Activated effector memory CD4-positive, alpha-beta T cell treated with Interleukin-2 at 50 U/mL for 16 hours (primary cell): ENCODE measurements at regions not wholly inside any gene's neighbourhood (a gene's known extent, or its start where the extent isn't known, plus 50 kb on each side); places are given as distances from the start of the nearest gene placed in this dataset.
"Not testable (repeated sequence)": the region's sequence is repeated elsewhere in the genome, so short reads cannot be mapped to it uniquely, and the experiment has no call there.

Source experiments
- DNase-seq: peaks from one replicate; pipeline ENCODE4 v3.0.0-alpha.2; 2020

GRCh38 chr2:172264820-172265219 is 162.1 kb upstream of the DLX2 start:
- not testable (repeated sequence) for DNase-seq

- DNase-seq = not testable (repeated sequence)
Observed at GRCh38 chr2:172269507-172270244, 157.7 kb upstream of the ITGA6 start.

- DNase-seq = no peak
Observed at GRCh38 chr2:172270278-172271079, 156.9 kb upstream of the ITGA6 start.

DNA sequence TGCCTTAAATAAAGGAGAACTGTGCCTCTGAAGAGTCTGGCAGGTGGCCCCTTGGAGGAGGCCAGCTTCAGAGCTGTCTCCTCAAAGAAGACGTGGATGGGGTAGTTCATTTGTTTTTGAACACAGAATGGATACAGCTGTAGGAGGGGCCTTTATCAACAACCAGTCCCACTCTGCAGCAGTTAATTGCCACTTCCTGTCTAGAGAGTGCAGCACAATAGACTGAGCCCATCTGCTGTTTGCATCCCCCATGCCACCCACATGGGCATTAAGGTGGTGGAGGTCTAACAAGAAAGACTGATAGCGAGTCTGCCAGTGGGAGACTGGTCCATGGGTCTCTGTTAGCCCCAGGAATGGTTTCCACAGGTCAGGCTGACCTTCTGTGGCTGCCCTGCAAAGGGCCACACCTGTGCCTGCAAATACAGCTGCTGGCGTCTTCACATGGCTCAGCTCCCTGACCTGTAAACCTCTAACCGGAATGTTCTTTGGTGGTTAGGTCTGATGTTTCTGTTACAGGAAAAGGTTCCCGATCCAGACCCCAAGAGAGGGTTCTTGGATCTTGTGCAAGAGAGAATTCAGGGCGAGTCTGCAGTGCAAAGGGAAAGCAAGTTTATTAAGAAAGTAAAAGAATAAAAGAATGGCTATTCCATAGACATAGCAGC is 153.3 kb upstream of the ITGA6 start:
- DNase-seq = no peak

DNA sequence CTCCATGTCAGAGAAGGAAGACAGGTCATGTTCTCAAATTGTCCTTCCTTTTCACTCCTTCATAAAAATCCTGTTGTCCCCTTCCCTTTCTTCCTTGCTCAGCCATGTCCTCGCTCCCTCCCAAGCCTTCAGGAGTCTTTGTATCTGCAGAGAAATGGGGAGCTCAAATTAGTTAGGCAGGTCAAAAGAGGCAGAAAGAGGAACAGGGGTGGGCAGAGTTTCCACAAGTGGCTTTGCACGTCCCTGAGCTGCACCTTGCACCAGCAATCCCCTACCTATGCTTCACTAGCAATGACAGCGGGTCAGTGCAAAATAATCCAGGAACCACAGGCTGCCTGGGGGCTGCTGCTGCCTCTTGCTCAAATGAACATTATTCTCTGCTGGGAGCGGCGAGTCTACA is 152.1 kb upstream of the ITGA6 start:
- DNase-seq = no peak

- no peak for DNase-seq
Observed at GRCh38 chr2:172276961-172277360, 150.4 kb upstream of the ITGA6 start.

DNA sequence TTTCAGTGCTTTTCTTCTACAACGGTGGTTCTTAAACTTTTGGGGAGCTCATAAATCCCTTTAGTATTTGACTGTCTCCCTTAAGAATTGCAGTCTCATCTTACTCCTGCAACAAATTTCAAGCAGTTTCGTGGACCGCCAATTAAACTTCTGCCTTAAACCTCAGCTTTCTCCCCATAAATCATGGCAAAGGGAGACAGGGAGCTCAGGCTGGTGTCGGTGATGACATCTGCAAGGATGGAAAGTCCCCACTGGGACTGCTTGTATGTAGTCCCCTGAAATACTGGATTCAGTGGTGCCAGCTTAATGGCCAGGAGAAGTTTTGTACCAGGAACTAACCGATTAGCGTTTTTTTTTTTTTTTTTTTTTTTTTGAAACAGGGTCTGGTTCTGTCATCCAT is 148.7 kb upstream of the ITGA6 start:
- no peak for DNase-seq

DNA sequence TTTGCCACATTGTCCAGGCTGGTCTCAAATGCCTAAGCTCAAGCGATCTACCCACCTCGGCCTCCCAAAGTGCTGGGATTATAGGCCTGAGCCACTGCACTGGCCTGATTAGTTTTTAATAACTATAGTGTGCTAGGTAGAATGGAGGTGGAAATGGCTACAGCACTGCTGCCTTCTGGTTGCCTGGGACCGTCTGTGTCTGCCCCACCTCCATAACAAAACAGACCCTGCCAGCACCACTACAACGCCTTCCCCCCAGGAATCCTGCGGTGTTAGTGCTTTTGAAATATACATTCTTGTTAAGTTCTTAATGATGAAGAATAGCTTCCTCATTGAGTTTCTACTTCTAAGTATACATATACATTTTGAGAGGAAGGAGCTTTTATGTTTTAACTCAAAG is 148.2 kb upstream of the ITGA6 start:
- DNase-seq = no peak

GRCh38 chr2:172279813-172280212 is 147.6 kb upstream of the ITGA6 start:
- no peak for DNase-seq

DNA sequence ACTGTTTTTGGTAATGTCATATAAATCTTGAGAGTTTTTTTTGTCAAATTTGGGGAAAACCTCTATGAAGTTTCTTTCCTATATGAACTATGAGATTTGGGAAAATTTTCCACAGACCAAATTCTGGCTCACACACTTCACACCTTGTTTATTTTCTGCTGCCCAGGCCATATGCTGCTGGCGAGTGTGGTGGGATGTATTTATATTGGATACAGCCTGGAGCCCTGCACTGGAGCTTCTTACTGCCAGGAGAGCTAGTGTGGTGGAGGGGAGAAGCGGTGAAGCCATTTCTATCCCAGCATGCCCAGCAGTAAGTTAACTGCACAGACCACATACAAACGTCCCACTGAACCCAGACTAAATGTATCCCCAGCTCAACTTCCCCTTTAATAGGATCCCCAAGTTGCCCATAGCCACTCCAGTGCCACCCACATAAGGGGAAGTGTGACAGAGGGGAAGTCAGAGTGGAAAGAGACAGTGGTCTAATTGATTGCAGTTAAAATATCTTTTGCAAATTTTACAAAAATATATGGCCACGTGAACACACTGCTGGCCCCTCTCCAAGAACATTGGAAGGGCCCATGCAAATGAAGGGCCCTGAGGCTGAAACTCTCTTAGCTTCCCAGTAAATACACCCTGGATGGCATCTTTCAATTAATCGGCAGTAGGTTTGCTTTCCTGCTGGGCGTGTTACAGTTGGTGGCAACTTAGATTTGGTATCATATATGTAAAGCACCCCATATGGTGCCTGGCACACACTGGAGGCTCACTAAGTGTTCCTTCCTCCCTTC is 146.6 kb upstream of the ITGA6 start:
- no peak for DNase-seq

GRCh38 chr2:172281648-172282570 is 145.5 kb upstream of the ITGA6 start:
- no peak for DNase-seq

- no peak for DNase-seq
Observed at GRCh38 chr2:172282944-172283343, 144.4 kb upstream of the ITGA6 start.

DNA sequence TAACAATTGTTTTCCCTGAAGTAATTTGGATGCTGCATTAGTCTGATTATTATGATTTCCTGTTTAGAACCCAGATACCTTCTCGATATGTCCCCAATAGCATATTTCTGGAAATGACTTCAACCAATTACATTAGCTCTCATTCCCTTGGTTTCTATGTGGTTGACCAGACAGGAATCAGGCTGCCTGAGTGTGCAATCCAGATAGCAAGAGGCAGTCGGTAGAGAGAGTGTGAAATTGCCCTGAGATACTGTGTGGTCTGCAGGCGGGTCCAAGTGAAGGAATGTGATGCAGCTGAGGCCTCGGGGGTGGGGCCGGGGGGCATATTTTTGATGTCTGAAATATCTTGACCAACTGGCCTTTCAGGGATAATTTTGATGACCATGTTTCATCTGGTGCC is 143.9 kb upstream of the ITGA6 start:
- DNase-seq = no peak

DNA sequence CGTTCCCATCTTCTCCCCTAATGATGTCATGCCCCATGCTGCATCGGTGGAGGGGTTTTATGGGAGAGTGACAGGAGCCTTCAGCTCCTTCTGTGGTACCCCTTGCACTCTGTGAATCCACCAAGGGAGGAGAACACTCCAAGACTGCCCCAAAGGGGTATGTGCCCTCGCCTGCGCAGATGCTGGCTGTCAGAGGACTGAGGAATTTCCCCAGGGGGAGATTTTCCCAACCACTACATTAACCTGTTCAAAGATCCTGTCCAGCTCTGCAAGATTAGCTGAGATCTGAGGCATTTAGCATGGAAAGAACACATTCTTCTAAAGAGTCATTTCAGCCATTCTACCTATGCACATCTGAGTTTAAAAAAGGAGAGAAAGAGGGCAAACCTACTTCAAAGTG is 143.2 kb upstream of the ITGA6 start:
- no peak for DNase-seq

DNA sequence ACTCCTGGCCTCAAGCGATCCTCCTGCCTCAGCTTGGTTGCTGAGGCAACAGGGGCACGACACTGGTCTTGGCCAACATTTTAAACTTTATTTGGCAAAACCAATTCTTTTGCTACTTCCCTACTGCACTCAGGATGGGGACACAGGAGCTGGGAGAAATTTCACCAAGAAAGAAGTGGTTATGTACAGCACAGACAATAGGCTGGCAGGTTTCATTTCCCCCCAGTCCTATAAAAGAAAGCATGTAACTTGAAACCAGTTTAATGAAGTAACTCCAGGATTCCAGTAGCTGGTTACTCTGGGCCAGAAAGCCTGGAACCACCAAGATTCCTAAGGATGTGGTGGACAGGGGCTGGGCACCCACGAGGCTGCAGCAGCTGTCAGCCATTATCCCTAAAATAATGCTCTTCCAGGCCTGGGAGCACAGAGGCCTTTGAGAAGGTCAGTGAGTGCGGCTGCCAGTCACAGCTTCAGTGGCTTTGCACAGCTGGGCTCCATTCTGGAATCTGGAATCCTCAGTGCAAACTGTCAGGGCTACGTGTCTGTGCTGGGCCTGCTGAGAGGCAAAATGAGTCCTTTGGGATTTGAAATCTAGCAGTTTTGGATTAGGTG is 142.3 kb upstream of the ITGA6 start:
- DNase-seq = no peak

- DNase-seq = no peak
Observed at GRCh38 chr2:172285760-172286159, 141.6 kb upstream of the ITGA6 start.

- no peak for DNase-seq
Observed at GRCh38 chr2:172287190-172287589, 140.2 kb upstream of the ITGA6 start.

GRCh38 chr2:172287605-172288315 is 139.6 kb upstream of the ITGA6 start:
- no peak for DNase-seq

GRCh38 chr2:172288603-172289002 is 138.8 kb upstream of the ITGA6 start:
- DNase-seq = peak; percentile 14

DNA sequence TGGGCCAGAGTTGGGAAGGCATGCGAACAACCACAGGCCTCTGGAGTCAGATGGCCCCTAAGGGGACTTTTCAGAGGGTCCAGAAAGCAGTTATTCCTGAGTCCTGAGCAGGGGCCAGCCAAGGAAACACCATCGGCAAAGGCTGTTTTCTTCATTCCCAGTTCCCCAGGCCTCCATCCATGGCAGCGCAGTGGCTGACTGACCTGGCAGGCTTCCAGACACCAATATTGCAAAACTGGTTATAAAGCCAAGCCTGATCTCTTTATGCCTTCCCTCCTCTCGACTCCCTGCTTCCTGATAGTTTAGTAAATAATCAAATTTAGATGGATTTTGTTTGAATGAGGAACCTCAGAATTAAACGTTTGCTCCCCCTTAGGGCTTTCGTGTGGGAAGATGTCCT is 133.4 kb upstream of the ITGA6 start:
- no peak for DNase-seq

DNA sequence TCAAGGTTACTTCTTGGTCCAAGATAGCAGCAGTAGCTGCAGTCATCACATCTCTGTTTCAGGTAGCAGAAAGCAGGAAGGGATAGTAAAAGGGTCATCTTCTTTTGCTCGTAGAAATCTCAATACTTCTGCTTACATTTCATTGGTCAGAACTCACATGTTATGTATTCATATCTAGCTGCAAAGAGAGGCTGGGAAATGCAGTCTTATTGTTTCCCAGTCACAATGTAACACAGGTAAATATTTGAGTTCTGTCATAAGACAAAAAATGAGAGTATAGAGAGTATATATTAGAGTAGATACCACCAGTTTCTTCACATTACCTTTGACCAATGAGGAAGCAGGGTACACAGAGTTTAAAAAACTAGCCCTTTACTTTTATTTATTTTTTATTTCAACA is 132.4 kb upstream of the ITGA6 start:
- DNase-seq = no peak
